ENCODE measurements at regions not wholly inside any gene's neighbourhood (a gene's known extent, or its start where the extent isn't known, plus 50 kb on each side); places are given as distances from the start of the nearest gene placed in this dataset.
"Not testable (repeated sequence)": the region's sequence is repeated elsewhere in the genome, so short reads cannot be mapped to it uniquely, and the experiment has no call there.

DNA sequence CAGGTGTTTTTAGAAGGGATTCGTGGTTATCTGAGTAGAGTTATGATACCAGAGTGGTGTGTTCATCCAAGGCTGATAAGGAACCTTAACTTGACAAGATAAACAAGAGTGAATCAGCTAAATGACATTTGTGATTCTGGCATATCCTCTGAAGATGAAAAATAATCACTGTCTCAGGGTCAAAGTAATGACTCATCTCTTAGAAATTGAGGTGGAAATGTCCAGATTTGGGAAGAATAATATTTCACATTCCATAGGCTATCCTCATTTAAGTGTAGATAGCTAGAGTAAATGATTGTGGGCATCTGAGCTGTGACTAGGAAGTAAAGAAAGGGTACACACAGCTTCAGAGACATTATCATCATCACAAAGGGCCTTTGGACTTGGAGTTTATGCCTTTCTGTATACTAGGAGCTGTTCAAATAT, 255.7 kb downstream of the GJA1 start:
- DNase-seq (ENCODE audit: low read depth in 2 of 2): no peak

DNA sequence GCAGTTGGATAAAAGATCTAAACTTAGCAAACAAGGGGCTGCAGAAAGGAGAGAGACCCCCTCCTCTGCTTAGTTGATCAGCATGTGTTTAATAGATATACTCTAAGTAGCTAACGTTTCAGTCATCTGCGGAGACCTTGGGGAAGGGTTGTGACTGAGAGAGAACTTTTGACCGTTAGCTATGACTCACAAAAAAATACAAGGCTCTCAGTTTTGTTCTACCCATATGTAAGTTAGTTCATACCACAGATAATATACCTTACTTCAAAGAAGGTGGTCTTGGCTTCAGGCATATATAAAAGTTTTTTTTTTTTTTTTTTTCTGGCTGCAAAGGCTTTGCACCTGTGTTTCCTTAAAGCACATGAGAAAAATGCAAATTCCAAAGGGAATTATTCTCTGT, 258.9 kb downstream of the GJA1 start:
- no peak for DNase-seq (ENCODE audit: low read depth in 2 of 2)

DNA sequence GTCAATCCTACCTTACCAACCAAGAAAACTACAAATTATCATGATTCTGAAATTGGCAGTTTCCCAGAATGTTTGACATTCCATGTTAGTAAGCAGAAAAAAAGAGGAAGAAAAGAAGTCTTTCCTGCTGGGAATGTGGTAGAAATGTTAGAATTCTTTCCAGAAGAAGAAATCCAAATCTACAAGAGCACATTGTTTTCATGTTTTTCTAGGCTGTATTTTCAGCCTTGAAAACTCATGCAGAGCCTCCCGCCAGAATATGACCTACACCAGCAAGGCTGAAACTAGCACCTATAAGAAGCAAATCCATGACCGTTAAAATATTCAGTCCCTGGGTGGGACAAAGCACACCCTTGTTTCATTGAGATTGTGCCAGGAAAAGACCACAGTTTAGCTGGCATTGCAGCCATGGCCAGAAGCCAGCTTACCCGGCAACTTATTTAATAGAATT, 259.4 kb downstream of the GJA1 start:
- DNase-seq (ENCODE audit: low read depth in 2 of 2): no peak

DNA sequence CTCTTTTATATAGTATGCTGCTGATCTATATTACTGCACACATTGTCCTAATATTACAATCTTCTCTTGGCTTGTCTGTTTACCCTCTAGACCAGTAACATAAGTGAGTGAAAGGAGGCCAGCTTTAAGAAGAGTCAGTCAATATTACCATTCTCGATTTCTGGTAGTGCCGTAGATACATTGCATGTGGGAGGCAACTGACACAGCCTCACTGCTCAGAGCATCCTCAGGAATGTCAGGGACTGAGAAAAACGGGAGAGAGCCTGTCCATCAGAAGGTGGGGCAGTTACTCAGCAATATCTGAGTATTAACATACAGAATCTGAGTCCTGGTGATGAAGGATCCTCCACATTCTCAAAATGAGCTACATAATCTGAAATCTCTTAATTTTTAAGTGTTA, 259.9 kb downstream of the GJA1 start:
- no peak for DNase-seq (ENCODE audit: low read depth in 2 of 2)

DNA sequence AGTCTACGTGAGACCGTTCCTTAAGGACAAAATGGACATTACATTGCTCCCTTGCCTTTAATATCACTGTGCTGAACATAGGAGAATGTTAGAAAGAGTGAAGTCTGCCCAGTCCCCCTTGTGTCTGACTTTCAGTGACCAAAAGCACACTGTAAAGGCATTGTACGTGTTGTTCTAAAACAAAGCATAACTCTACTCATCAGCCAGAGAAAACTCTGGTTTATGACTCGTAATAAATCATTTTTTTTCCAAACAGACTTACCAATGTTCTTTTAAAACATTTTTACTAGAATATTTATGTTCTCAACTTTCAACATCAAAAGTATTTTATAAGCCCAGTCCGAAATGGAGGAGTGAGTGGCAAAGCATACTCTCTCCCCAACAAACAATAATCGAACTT, 262.5 kb downstream of the GJA1 start:
- no peak for DNase-seq (ENCODE audit: low read depth in 2 of 2)

DNA sequence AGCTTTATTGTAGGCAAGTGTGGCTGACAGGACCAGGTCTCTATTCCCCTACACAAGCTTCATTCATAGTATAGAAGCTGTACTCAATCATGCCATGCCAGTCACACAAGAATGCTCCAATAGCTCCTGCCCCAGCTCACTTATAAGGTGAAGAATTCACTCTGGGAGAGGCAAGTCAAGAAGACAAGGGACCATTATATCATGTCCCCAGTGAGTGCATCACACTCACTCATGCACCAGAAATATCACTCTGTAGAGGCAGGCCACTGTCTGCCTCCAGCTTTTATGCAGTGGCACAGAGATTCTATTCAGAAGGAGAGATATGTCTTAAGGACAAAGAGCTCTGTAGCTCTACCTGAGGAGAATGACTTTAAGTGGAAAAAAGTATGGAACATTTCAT, 263.2 kb downstream of the GJA1 start:
- no peak for DNase-seq (ENCODE audit: low read depth in 2 of 2)

DNA sequence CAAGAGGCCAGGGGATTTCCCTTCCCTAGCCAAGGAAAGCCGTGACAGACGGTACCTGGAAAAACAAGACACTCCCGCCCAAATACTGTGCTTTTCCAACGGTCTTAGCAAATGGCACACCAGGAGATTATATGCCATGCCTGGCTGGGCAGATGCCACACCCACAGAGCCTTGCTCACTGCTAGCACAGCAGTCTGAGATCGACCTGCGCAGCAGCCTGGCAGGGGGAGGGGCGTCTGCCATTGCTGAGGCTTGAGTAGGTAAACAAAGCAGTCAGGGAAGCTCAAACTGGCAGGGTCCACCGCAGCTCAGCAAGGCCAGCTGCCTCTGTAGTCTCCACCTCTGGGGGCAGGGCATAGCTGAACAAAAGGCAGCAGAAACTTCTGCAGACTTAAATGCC, 267.7 kb downstream of the GJA1 start:
- not testable (repeated sequence) for DNase-seq (ENCODE audit: low read depth in 2 of 2)

DNA sequence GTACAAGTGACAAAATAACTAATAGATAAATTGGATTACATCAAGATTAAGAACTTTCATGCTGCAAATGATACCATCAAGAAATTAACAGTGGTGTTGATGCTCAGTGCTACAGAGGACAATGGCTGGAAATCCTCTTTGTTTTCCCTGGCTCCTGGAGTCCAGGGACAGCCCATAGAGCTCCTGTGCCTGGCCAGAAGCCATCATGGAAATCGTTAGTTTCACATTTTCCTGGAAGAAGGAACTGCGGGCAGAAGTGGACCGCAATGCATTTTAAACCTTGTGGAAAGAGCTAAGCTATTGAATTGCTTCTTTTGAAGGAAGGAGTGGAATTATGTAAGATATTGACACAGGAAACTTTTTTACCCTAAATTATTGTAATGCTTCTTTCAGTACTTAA, 276.0 kb downstream of the GJA1 start:
- DNase-seq (ENCODE audit: low read depth in 2 of 2): no peak

DNA sequence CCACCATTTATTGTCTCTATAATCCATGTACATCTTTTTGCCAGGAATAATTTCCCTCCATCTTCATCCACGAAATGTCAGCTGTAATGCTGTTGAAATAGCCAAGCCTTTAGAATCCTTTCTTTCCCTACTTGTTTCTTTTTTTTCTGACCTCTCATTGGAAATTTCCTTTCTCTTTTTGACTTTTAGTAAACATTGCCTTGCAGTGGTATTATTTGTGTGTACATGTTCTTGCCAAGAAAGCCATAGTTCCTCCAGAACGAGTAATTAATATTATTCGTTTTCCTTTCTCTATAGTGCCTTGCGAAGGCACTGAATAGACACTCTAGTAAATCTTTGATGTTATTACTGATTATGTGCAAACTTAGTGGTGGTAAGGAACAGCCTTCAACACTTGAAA, 282.2 kb downstream of the GJA1 start:
- DNase-seq (ENCODE audit: low read depth in 2 of 2): no peak

DNA sequence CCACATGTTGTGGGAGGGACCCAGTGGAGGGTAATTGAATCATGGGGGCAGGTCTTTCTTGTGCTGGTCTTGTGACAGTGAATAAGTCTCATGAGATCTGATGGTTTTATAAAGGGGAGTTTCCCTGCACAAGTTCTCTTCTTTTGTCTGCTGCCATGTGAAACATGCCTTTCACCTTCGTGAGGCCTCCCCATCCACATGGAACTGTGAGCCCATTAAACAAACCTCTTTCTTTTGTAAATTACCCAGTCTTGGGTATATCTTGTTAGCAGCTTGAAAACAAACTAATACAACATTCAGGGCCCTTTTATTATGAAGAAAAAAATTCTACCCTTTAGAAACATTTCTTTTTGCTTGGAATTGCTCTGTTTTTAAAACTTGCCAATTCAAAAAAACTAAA, 285.4 kb downstream of the GJA1 start:
- not testable (repeated sequence) for DNase-seq (ENCODE audit: low read depth in 2 of 2)

DNA sequence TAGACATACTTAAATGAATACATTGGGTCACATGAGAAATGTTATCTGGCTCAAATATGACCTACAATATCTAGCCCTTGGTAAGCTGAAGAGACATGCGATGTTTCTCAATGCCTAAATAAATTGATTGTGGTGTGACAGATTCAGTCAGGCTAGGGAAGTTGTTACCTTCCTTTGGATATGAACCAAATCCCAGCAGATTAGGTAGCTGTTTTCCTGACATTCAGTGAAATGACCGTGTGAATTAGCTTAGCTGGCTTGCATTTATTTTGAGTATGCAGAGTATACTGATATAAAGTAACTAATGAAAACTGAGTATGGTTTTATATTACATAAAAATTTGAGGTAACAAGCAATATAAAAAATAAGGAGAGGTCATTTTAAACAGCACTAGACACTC, 288.2 kb downstream of the GJA1 start:
- no peak for DNase-seq (ENCODE audit: low read depth in 2 of 2)

DNA sequence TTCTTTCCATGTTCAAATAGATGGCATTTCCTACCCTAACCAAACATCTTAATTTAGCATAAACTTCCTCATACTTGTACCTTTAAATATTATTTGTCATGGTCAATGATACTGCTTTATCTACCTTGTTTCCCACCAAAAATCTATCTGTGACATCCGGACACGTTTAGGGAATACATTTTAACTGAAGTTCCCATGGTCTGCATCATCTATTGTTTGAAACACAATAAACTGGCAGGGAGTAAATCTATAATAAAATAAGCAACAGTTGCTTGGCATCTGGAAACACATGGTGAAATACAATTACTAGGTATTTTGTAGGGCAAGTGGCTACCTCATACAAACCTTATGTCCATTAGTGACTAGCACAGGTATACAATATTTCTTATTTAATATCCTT, 289.1 kb downstream of the GJA1 start:
- DNase-seq (ENCODE audit: low read depth in 2 of 2): no peak

DNA sequence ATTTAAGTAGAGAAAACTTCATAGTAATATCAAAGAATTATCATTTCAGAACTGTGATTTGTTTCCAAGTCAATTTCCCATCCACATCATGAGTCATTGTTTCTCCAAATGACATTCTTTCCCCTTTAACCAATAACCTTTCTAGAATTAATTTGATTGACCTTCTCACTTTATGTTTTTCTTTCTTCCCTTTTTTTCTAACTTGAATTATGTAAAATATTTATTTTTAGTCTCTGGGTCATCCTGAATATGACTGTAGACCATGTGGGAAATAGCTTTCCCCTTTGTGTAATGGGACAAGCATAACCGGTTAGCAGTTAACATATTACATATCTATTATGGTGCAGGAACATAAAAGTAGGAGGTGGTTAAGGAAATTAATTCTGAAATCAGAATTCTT, 291.1 kb downstream of the GJA1 start:
- no peak for DNase-seq (ENCODE audit: low read depth in 2 of 2)

DNA sequence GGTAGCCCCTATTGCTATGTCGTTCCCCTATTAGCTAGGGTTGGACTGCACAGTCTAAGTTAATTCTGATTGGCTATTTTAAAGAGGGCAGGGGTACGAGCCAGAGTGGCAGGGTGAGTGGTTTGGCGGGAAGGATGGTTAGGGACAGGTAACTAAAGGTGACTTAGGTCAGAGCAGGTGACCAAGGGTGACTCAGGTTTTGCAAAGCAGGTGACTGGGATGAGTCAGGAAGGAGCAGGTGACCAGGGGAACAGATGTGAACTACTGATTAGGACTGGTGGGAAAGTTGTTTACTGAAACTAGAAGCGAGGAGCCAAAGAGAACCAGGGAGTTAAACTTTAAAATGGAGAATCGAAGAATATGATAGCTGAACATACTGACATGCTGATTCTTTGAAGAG, 295.2 kb downstream of the GJA1 start:
- no peak for DNase-seq (ENCODE audit: low read depth in 2 of 2)

DNA sequence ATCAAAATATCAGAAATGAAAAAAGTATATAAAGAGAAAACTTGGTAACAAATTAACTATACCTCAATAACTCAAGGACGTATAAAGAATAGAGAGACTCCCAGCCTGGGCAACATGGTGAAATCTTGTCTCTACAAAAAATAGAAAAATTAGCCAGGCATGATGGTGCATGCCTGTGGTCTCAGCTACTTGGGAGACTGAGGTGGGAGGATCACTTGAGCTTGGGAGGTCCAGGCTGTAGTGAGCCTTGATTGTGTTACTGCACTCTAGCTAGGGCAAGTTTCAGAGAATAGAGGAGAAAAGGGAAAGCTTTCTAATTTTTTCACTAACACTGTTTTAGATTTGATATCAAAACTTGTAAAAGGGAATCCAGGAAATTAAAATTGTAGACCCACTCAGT, 295.9 kb downstream of the GJA1 start:
- DNase-seq (ENCODE audit: low read depth in 2 of 2): no peak

DNA sequence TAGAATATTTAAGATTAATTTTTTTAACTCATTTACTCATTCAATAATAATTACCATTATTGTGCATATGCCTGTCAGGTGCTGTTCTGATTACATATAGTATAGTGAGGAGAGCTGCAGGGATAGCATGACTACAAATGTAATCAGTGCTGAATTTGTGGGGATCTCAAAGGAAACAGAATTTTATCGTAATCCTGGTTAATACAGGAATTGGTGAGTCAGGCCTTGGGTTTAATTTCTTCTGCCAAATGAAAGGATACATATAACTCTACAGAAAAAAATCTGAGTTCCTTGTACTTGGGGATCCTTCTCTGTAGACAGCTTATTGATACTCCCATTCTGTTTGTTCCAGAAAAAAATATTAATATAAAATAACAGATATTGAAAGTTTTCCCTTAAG, 297.2 kb downstream of the GJA1 start:
- DNase-seq (ENCODE audit: low read depth in 2 of 2): no peak

DNA sequence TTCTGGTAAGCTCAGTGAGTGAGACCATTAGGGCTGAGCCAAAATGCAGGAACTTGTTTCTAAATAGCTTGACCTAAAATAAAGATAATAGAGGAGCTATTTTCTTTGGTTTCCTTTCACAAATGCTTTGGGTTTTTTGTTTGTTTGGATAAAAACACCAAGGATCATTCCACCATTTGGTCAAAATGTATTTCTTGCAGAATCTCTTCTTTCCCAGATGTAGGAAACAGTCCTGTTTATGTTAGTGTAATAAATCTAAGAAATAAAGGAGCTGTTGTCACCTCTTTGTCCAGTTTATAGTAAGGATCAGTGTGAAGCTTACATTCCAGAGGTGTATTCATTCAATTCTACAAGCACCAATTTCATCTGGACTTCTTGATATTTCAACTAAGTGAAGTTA, 297.8 kb downstream of the GJA1 start:
- no peak for DNase-seq (ENCODE audit: low read depth in 2 of 2)

DNA sequence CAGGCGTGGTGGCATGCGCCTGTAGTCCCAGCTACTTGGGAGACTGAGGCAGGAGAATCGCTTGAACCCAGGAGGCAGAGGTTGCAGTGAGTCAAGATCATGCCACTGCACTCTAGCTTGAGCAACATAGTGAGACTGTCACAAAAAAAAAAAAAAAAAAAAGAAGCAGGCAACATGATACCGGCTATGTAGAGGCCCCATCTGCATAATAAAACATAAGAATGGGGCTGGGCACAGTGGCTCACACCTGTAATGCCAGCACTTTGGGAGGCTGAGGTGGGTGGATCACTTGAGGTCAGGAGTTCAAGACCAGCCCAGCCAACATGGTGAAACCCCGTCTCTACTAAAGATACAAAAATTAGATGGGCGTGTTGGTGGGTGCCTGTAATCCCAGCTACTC, 304.7 kb downstream of the GJA1 start:
- not testable (repeated sequence) for DNase-seq (ENCODE audit: low read depth in 2 of 2)

DNA sequence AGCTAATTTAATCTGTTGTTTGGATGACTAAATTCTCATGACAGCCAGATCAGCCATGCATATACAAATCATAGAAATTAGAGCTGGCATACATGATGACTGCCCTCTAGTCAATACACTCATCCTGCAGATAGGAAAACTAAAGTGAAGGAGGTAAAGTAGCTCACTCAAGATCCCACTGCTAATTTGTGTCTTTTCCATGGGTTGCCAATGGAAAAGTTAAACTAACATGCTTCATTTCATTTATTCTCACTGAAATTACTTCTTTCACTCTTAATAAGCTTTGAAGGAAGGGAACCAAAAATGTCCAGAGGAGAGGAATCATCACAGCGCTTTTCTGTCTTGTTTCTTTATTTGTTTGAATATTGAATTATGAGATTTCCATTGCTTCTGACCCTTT, 308.2 kb downstream of the GJA1 start:
- no peak for DNase-seq (ENCODE audit: low read depth in 2 of 2)

DNA sequence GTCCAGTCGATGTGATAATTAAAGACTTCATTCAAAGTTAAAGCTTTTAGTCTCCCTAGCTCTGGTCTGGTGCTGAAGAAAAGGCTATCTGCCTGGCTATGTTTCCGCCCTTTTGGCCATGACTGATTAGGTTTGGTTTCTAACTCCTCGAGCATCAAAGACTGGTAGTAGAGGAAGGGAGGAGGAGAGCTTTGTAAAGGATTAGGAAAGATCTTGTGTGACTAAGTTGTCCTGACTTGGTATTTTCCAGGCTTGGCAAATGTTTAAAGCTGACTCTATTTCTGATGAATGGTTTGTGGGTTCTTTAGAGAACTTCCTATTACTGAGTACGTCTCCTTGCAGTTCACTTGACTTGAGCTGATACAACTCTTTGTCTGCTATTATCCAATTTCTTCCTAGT, 312.9 kb downstream of the GJA1 start:
- no peak for DNase-seq (ENCODE audit: low read depth in 2 of 2)

DNA sequence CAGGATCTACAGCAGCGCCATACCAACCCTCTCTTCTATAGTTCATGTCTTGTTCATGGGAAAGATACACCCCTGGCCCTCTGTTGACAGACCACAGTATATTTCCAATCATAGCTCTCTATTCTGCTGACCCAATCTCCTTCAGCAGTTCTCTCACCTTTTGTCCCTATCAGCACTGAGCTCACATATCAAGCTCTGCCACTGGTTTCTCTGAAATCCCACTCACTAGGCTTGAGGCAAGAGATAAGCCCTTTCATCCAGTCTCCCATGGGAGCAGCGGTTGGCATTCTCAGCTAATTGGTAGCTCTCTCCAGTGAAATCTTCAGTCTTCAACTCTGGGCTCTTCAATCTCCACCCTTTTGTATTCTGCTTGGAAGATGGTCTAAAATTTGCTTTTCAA, 313.4 kb downstream of the GJA1 start:
- no peak for DNase-seq (ENCODE audit: low read depth in 2 of 2)

DNA sequence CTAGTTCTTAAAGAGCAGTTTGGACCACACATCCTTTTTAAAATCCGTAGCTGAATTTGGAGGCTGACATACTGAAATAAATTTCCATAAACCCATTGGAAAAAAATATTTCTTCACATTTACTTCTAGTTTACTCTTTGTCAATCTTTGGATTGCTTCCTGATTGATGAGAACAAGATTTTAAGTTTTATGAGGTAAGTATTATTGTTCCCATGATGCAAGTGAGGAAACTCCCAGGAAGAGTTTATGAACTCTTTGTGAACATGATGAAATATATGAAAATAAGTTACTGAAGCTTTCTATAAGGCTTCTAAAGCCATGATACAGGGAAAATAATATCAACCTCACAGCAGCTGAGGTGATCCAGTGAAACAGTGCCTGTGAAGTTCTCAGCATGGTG, 320.0 kb downstream of the GJA1 start:
- DNase-seq (ENCODE audit: low read depth in 2 of 2): no peak

DNA sequence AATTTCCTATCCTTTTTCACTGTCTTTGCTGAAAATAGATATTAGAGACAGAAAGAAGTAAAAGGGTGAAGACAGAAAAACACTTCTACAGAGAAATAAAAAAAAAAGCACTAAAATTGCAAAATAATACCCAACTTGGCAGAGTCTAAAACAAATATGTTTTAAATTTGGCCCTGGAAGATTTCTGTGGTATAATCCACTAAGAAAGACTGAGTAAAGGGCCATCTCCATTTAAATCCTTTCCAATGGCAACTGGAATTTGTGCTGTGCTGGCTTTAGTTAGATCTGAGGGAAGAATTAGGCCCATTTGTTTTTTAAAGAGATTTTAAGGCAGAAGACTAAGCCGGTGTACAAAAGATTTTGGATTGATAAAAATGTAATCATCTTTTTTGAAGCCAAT, 321.2 kb downstream of the GJA1 start:
- no peak for DNase-seq (ENCODE audit: low read depth in 2 of 2)

DNA sequence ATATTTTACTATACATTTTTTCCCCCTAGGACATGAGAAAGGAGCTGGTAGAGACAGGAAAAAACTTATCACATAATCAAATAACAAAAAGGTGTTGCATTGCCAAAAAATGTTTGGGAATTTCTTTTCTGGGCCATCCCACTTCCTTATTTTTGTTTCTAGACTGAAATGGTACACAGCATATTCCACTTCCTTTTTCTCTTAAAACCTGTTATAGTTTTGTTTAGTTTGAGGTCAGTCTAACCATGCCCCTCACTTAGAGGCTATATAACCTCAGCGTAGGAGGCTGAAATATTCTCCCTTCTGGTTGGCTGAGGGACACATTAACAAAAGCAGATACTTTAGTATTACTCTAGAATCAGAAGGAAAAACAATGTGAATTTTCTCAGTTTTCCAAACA, 323.9 kb downstream of the GJA1 start:
- DNase-seq (ENCODE audit: low read depth in 2 of 2): no peak

DNA sequence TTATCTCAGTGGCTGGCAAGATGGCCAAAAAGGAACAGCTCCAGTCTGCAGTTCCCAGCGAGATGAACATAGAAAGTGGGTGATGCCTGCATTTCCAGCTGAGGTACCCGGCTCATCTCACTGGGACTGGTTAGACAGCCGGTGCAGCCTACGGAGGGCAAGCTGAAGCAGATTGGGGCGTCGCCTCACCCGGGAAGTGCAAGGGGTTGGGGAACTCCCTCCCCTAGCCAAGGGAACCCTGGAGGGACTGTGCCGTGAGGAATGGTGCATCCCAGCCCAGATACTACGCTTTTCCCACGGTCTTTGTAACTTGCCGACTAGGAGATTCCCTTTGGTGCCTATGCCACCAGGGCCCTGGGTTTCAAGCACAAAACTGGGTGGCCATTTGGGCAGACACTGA, 324.7 kb downstream of the GJA1 start:
- DNase-seq (ENCODE audit: low read depth in 2 of 2): no peak
